C4-2B (cell line): ENCODE measurements at regions not wholly inside any gene's neighbourhood (a gene's known extent, or its start where the extent isn't known, plus 50 kb on each side); places are given as distances from the start of the nearest gene placed in this dataset.

ENCODE experiments used
- CTCF ChIP-seq: fragments of 450-650 bp; conservative IDR thresholded peaks from 2 replicates; pipeline ENCODE4 v1.5.1; 2017; ENCODE audit warnings: mild to moderate bottlenecking
- ZFX ChIP-seq: fragments of 450-650 bp; IDR thresholded peaks from 2 replicates; pipeline ENCODE4 v1.6.1; 2017

- no peak for TF ChIP-seq CTCF
- no peak for TF ChIP-seq ZFX
Observed at GRCh38 chr3:181582619-181583018, 129.1 kb upstream of the SOX2 start.
